GM23338 (cell line): ENCODE measurements at regions not wholly inside any gene's neighbourhood (a gene's known extent, or its start where the extent isn't known, plus 50 kb on each side); places are given as distances from the start of the nearest gene placed in this dataset.

Source experiments
- ATAC-seq: fragments of 200-7000 bp; cut with Tn5 transposase; 3 replicates; pipeline ENCODE4 v1.9.1; 2020
- DNase-seq: peaks from one replicate; pipeline ENCODE4 v3.0.0-alpha.2; 2015; ENCODE audit warnings: low spot score
- H2AFZ ChIP-seq: fragments of 200-600 bp; sonication (generic); 2 replicates; pipeline ENCODE4 v1.8.0; 2016; ENCODE audit warnings: antibody characterized with exemption, mild to moderate bottlenecking, moderate library complexity
- H3F3A ChIP-seq: fragments of 200-600 bp; sonication (generic); replicated peaks from 2 replicates; pipeline ENCODE4 v1.8.0; 2017; ENCODE audit warnings: antibody characterized with exemption, mixed run types, low read depth
- H3K27ac ChIP-seq: fragments of 200-600 bp; sonication (generic); 2 replicates; pipeline ENCODE4 v1.6.1; 2016; ENCODE audit warnings: low read depth
- H3K27me3 ChIP-seq: fragments of 200-600 bp; sonication (generic); 2 replicates; pipeline ENCODE4 v1.8.0; 2016; ENCODE audit warnings: mild to moderate bottlenecking, mixed run types, moderate library complexity; ENCODE audit not compliant: insufficient read depth
- H3K36me3 ChIP-seq: fragments of 200-600 bp; sonication (generic); 2 replicates; pipeline ENCODE4 v1.8.0; 2016; ENCODE audit warnings: mild to moderate bottlenecking; ENCODE audit not compliant: insufficient read depth
- H3K4me1 ChIP-seq: fragments of 200-600 bp; sonication (generic); 2 replicates; pipeline ENCODE4 v1.8.0; 2016; ENCODE audit warnings: mild to moderate bottlenecking, moderate library complexity; ENCODE audit not compliant: insufficient read depth
- H3K4me2 ChIP-seq: fragments of 200-600 bp; sonication (generic); 2 replicates; pipeline ENCODE4 v1.7.1; 2017; ENCODE audit warnings: mixed run types
- H3K4me3 ChIP-seq: fragments of 200-600 bp; sonication (generic); 2 replicates; pipeline ENCODE4 v1.6.1; 2016; ENCODE audit warnings: mixed run types
- H3K79me2 ChIP-seq: fragments of 200-600 bp; sonication (generic); replicated peaks from 2 replicates; pipeline ENCODE4 v1.8.0; 2017; ENCODE audit warnings: mild to moderate bottlenecking; ENCODE audit not compliant: insufficient read depth
- H3K9me2 ChIP-seq: fragments of 200-600 bp; sonication (generic); 2 replicates; pipeline ENCODE4 v1.8.0; 2017; ENCODE audit not compliant: insufficient read depth
- H4K20me1 ChIP-seq: fragments of 200-600 bp; sonication (generic); replicated peaks from 2 replicates; pipeline ENCODE4 v1.8.0; 2017; ENCODE audit warnings: mild to moderate bottlenecking; ENCODE audit not compliant: insufficient read depth
- H3K27ac Mint-ChIP-seq: 2 replicates; pipeline ENCODE4 v1.8.0; 2020; ENCODE audit warnings: inconsistent platforms, mild to moderate bottlenecking, moderate library complexity, mixed read lengths
- H3K27me3 Mint-ChIP-seq: 3 replicates; pipeline ENCODE4 v1.8.0; 2022; ENCODE audit warnings: low read depth, mild to moderate bottlenecking, moderate library complexity, mixed read lengths, inconsistent platforms; ENCODE audit not compliant: insufficient read depth, poor library complexity
- H3K36me3 Mint-ChIP-seq: 3 replicates; pipeline ENCODE4 v1.8.0; 2021; ENCODE audit warnings: low read depth, mild to moderate bottlenecking, inconsistent platforms, moderate library complexity, mixed read lengths
- H3K4me1 Mint-ChIP-seq: 3 replicates; pipeline ENCODE4 v1.8.0; 2020; ENCODE audit warnings: mild to moderate bottlenecking, inconsistent platforms, mixed read lengths
- H3K4me3 Mint-ChIP-seq: 3 replicates; pipeline ENCODE4 v1.8.0; 2021; ENCODE audit warnings: moderate library complexity, mild to moderate bottlenecking, inconsistent platforms, mixed read lengths
- H3K9me3 Mint-ChIP-seq: 3 replicates; pipeline ENCODE4 v1.8.0; 2020; ENCODE audit warnings: moderate library complexity, mild to moderate bottlenecking, inconsistent platforms, mixed read lengths
- CREB1 ChIP-seq: fragments of 250-450 bp; sonication (Bioruptor Pico); IDR thresholded peaks from 2 replicates; pipeline ENCODE4 v1.5.0; 2020; ENCODE audit warnings: low read depth, mild to moderate bottlenecking, moderate library complexity
- EZH2 ChIP-seq: fragments of 200-600 bp; sonication (generic); IDR thresholded peaks from one replicate; pipeline ENCODE4 v1.8.0; 2017; ENCODE audit warnings: antibody characterized with exemption, mild to moderate bottlenecking, low read depth; ENCODE audit not compliant: unreplicated experiment
- EZH2phosphoT487 ChIP-seq: fragments of 200-600 bp; sonication (generic); IDR thresholded peaks from one replicate; pipeline ENCODE4 v1.8.1; 2018; ENCODE audit warnings: antibody characterized with exemption; ENCODE audit not compliant: unreplicated experiment
- JUNB ChIP-seq: IDR thresholded peaks from one replicate; pipeline ENCODE4 v1.6.1; 2016; ENCODE audit warnings: antibody characterized with exemption; ENCODE audit not compliant: unreplicated experiment
- NANOG ChIP-seq: IDR thresholded peaks from 2 replicates; pipeline ENCODE4 v1.6.1; 2016; ENCODE audit warnings: antibody characterized with exemption, borderline replicate concordance
- POLR2AphosphoS5 ChIP-seq: IDR thresholded peaks from 2 replicates; pipeline ENCODE4 v1.6.1; 2016; ENCODE audit warnings: antibody characterized with exemption, low read depth
- REST ChIP-seq: IDR thresholded peaks from one replicate; pipeline ENCODE4 v1.6.1; 2018; ENCODE audit warnings: antibody characterized with exemption; ENCODE audit not compliant: unreplicated experiment
- STAT1 ChIP-seq: IDR thresholded peaks from one replicate; pipeline ENCODE4 v1.6.1; 2016; ENCODE audit warnings: antibody characterized with exemption; ENCODE audit not compliant: unreplicated experiment
- ZNF114 ChIP-seq: fragments of 250-450 bp; sonication (Bioruptor Pico); IDR thresholded peaks from 2 replicates; pipeline ENCODE4 v1.5.0; 2020; ENCODE audit warnings: mild to moderate bottlenecking, moderate library complexity
- ZNF331 ChIP-seq: fragments of 250-450 bp; sonication (Bioruptor Pico); IDR thresholded peaks from 2 replicates; pipeline ENCODE4 v1.5.0; 2020; ENCODE audit warnings: low read depth, mild to moderate bottlenecking, moderate library complexity
- TF ChIP-seq, protein P1 (sequence below): IDR thresholded peaks from 2 replicates; pipeline ENCODE4 v1.6.1; 2016; ENCODE audit warnings: antibody characterized with exemption
- TF ChIP-seq, protein P2 (sequence below): fragments of 250-450 bp; sonication (Bioruptor Pico); IDR thresholded peaks from 2 replicates; pipeline ENCODE4 v1.5.0; 2020; ENCODE audit warnings: mild to moderate bottlenecking, moderate library complexity
- TF ChIP-seq, protein P3 (sequence below), 2 experiments: fragments of 200-600 bp in 1 of 2; sonication (generic) in 1 of 2; conservative IDR thresholded peaks; 2 replicates each; pipeline versions ENCODE4 v1.5.1 to v1.6.1; 2016 to 2017; ENCODE audit warnings: antibody characterized with exemption in 2 of 2, low read depth in 2 of 2, mild to moderate bottlenecking in 2 of 2, moderate library complexity in 1 of 2

GRCh38 chr6:140230282-140230681, 855.8 kb upstream of the CITED2 start:
- Histone ChIP-seq H3K9me2 (0 out of 2 replicates have a peak, but pooled peaks cover 3% of the 10 kb centered on the region), H3K4me2 (no peak overlapping the region), H4K20me1 (no peaks in the 10 kb centered on the region), H3K27me3 (no peaks in the 10 kb centered on the region), H3K4me3 (no peak overlapping the region), H3K27ac (no peak overlapping the region), H3K36me3 (no peaks in the 10 kb centered on the region), H3F3A (no peaks in the 10 kb centered on the region), H3K4me1 (no peaks in the 10 kb centered on the region), H2AFZ (no peak overlapping the region), H3K79me2 (no peaks in the 10 kb centered on the region)
- Mint-ChIP-seq H3K27me3 (no peaks in the 10 kb centered on the region), H3K4me1 (no peaks in the 10 kb centered on the region), H3K9me3 (peaks cover 37% of the 10 kb centered on the region), H3K4me3 (no peak overlapping the region), H3K36me3 (peaks cover 25% of the 10 kb centered on the region), H3K27ac (no peak overlapping the region)
- DNase-seq: no peak
- TF ChIP-seq REST: no peak
- no peak for TF ChIP-seq POLR2AphosphoS5
- TF ChIP-seq NANOG: no peak
- TF ChIP-seq, protein P1, sequence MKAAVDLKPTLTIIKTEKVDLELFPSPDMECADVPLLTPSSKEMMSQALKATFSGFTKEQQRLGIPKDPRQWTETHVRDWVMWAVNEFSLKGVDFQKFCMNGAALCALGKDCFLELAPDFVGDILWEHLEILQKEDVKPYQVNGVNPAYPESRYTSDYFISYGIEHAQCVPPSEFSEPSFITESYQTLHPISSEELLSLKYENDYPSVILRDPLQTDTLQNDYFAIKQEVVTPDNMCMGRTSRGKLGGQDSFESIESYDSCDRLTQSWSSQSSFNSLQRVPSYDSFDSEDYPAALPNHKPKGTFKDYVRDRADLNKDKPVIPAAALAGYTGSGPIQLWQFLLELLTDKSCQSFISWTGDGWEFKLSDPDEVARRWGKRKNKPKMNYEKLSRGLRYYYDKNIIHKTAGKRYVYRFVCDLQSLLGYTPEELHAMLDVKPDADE: no peak
- no peak for TF ChIP-seq EZH2phosphoT487
- no peak for TF ChIP-seq ZNF331 (CRISPR knock-in tag)
- TF ChIP-seq ZNF114 (CRISPR knock-in tag): no peak
- TF ChIP-seq JUNB: no peak
- TF ChIP-seq STAT1: no peak
- no peak for TF ChIP-seq CREB1 (CRISPR knock-in tag)
- TF ChIP-seq, protein P2, sequence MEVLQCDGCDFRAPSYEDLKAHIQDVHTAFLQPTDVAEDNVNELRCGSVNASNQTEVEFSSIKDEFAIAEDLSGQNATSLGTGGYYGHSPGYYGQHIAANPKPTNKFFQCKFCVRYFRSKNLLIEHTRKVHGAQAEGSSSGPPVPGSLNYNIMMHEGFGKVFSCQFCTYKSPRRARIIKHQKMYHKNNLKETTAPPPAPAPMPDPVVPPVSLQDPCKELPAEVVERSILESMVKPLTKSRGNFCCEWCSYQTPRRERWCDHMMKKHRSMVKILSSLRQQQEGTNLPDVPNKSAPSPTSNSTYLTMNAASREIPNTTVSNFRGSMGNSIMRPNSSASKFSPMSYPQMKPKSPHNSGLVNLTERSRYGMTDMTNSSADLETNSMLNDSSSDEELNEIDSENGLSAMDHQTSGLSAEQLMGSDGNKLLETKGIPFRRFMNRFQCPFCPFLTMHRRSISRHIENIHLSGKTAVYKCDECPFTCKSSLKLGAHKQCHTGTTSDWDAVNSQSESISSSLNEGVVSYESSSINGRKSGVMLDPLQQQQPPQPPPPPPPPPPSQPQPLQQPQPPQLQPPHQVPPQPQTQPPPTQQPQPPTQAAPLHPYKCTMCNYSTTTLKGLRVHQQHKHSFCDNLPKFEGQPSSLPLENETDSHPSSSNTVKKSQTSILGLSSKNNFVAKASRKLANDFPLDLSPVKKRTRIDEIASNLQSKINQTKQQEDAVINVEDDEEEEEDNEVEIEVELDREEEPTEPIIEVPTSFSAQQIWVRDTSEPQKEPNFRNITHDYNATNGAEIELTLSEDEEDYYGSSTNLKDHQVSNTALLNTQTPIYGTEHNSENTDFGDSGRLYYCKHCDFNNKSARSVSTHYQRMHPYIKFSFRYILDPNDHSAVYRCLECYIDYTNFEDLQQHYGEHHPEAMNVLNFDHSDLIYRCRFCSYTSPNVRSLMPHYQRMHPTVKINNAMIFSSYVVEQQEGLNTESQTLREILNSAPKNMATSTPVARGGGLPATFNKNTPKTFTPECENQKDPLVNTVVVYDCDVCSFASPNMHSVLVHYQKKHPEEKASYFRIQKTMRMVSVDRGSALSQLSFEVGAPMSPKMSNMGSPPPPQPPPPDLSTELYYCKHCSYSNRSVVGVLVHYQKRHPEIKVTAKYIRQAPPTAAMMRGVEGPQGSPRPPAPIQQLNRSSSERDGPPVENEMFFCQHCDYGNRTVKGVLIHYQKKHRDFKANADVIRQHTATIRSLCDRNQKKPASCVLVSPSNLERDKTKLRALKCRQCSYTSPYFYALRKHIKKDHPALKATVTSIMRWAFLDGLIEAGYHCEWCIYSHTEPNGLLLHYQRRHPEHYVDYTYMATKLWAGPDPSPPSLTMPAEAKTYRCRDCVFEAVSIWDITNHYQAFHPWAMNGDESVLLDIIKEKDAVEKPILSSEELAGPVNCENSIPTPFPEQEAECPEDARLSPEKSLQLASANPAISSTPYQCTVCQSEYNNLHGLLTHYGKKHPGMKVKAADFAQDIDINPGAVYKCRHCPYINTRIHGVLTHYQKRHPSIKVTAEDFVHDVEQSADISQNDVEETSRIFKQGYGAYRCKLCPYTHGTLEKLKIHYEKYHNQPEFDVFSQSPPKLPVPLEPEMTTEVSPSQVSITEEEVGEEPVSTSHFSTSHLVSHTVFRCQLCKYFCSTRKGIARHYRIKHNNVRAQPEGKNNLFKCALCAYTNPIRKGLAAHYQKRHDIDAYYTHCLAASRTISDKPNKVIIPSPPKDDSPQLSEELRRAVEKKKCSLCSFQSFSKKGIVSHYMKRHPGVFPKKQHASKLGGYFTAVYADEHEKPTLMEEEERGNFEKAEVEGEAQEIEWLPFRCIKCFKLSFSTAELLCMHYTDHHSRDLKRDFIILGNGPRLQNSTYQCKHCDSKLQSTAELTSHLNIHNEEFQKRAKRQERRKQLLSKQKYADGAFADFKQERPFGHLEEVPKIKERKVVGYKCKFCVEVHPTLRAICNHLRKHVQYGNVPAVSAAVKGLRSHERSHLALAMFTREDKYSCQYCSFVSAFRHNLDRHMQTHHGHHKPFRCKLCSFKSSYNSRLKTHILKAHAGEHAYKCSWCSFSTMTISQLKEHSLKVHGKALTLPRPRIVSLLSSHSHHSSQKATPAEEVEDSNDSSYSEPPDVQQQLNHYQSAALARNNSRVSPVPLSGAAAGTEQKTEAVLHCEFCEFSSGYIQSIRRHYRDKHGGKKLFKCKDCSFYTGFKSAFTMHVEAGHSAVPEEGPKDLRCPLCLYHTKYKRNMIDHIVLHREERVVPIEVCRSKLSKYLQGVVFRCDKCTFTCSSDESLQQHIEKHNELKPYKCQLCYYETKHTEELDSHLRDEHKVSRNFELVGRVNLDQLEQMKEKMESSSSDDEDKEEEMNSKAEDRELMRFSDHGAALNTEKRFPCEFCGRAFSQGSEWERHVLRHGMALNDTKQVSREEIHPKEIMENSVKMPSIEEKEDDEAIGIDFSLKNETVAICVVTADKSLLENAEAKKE (CRISPR knock-in tag): no peak
- TF ChIP-seq EZH2: no peak
- TF ChIP-seq, protein P3, sequence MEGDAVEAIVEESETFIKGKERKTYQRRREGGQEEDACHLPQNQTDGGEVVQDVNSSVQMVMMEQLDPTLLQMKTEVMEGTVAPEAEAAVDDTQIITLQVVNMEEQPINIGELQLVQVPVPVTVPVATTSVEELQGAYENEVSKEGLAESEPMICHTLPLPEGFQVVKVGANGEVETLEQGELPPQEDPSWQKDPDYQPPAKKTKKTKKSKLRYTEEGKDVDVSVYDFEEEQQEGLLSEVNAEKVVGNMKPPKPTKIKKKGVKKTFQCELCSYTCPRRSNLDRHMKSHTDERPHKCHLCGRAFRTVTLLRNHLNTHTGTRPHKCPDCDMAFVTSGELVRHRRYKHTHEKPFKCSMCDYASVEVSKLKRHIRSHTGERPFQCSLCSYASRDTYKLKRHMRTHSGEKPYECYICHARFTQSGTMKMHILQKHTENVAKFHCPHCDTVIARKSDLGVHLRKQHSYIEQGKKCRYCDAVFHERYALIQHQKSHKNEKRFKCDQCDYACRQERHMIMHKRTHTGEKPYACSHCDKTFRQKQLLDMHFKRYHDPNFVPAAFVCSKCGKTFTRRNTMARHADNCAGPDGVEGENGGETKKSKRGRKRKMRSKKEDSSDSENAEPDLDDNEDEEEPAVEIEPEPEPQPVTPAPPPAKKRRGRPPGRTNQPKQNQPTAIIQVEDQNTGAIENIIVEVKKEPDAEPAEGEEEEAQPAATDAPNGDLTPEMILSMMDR (conservative IDR thresholded peaks at IDR 0.05; ENCODE audit: low read depth in 2 of 2): no peak
- no peak for ATAC-seq
